ENCODE measurements at regions not wholly inside any gene's neighbourhood (a gene's known extent, or its start where the extent isn't known, plus 50 kb on each side); places are given as distances from the start of the nearest gene placed in this dataset.

GRCh38 chr2:116692988-116693387 lies 1121.5 kb upstream of the DDX18 start:
- DNase-seq (ENCODE audit: low read depth) = no peak
- H3K4me3 ChIP-seq (ENCODE audit: low read depth, low read length) = no peak overlapping the region
- TF ChIP-seq, protein P1, sequence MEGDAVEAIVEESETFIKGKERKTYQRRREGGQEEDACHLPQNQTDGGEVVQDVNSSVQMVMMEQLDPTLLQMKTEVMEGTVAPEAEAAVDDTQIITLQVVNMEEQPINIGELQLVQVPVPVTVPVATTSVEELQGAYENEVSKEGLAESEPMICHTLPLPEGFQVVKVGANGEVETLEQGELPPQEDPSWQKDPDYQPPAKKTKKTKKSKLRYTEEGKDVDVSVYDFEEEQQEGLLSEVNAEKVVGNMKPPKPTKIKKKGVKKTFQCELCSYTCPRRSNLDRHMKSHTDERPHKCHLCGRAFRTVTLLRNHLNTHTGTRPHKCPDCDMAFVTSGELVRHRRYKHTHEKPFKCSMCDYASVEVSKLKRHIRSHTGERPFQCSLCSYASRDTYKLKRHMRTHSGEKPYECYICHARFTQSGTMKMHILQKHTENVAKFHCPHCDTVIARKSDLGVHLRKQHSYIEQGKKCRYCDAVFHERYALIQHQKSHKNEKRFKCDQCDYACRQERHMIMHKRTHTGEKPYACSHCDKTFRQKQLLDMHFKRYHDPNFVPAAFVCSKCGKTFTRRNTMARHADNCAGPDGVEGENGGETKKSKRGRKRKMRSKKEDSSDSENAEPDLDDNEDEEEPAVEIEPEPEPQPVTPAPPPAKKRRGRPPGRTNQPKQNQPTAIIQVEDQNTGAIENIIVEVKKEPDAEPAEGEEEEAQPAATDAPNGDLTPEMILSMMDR (IDR thresholded peaks at IDR 0.05; ENCODE audit: insufficient read depth, low read length) = no peak

- no peak overlapping the region for H3K4me3 ChIP-seq (ENCODE audit: low read depth, low read length)
- no peak for DNase-seq (ENCODE audit: low read depth)
- TF ChIP-seq, protein P1 (IDR thresholded peaks at IDR 0.05; ENCODE audit: insufficient read depth, low read length) = no peak
These were observed 1118.3 kb upstream of the DDX18 start for GRCh38 chr2:116696223-116696622.

DNA sequence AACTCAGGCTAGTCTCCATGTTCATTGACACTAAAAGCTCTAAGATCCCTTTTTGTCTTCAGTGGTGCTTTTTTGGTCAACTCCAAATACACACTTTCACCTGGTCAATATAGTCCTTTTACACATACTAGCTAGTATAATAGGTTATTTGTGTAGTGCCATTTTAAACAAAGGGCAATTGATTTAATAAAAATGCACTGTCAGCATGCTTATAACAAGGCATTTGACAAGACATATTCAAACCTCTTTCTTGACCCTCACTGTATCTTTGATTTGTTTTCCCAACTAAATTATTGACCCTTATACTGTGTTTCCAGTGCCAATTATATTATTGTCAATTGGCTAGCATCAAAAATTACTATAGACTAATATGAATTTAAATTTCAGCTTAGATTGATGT lies 1117.6 kb upstream of the DDX18 start:
- TF ChIP-seq, protein P1 (IDR thresholded peaks at IDR 0.05; ENCODE audit: insufficient read depth, low read length) = no peak
- no peak for DNase-seq (ENCODE audit: low read depth)
- H3K4me3 ChIP-seq (ENCODE audit: low read depth, low read length) = no peak overlapping the region

DNA sequence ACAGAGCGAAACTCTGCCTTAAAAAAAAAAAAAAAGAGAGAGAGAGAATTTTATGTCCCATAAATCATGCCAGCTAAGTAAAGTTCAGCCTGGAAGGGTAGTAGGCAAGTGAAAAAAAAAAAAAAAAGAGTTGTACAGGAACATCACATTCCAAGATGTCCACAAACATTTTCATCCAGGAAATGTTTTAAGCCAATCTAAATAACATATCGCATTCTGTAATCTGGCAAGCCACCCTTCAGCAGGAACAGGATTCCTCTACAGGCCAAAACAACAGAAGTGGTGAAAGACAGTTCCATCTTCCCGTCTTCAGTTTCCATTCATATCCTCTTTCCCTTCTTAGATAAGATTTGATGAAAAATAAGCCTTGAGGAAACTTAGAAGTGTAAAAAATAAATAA lies 1108.1 kb upstream of the DDX18 start:
- TF ChIP-seq, protein P1 (IDR thresholded peaks at IDR 0.05; ENCODE audit: insufficient read depth, low read length) = no peak

GRCh38 chr2:116716038-116716437 lies 1098.5 kb upstream of the DDX18 start:
- no peak overlapping the region for H3K4me3 ChIP-seq (ENCODE audit: low read depth, low read length)
- TF ChIP-seq, protein P1 (IDR thresholded peaks at IDR 0.05; ENCODE audit: insufficient read depth, low read length) = no peak
- DNase-seq (ENCODE audit: low read depth) = no peak

More for the DNA sequence above, 1108.1 kb upstream of the DDX18 start:
- no peak for DNase-seq (ENCODE audit: low read depth)
- H3K4me3 ChIP-seq (ENCODE audit: low read depth, low read length) = no peak overlapping the region

DNA sequence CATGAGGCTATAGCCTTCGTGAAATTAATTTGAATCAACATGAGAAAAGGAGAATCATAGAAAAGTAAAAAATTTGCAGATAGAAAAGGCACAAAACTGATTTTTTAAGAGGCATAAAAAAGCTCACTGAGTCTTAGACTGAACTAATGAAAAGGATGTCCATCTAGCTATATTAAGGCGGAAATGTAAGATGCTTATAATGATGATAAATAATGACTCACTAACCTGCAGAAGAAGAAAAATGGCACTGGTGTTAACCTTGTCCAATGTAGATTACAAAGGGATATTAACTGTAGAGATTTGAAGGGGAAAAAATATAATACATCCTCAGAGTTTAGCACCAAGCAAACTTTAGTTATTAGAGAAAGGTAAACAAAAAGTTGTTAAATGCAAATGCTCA lies 1098.0 kb upstream of the DDX18 start:
- TF ChIP-seq, protein P1 (IDR thresholded peaks at IDR 0.05; ENCODE audit: insufficient read depth, low read length) = no peak
- no peak overlapping the region for H3K4me3 ChIP-seq (ENCODE audit: low read depth, low read length)
- DNase-seq (ENCODE audit: low read depth) = no peak

- TF ChIP-seq, protein P1 (IDR thresholded peaks at IDR 0.05; ENCODE audit: insufficient read depth, low read length) = no peak
- DNase-seq (ENCODE audit: low read depth) = no peak
- no peak overlapping the region for H3K4me3 ChIP-seq (ENCODE audit: low read depth, low read length)
These were observed 1096.7 kb upstream of the DDX18 start for GRCh38 chr2:116717832-116718231.
